B cell (primary cell): ENCODE measurements at regions not wholly inside any gene's neighbourhood (a gene's known extent, or its start where the extent isn't known, plus 50 kb on each side); places are given as distances from the start of the nearest gene placed in this dataset.

Experiments used
- ATAC-seq: fragments of 200-7000 bp; cut with Tn5 transposase; one replicate; pipeline ENCODE4 v1.10.0; 2021; ENCODE audit warnings: low read depth, mild to moderate bottlenecking, moderate number of reproducible peaks, moderate library complexity
- CTCF ChIA-PET: fragments of 350-600 bp; sonication (Branson Sonifier 250); formaldehyde crosslinking; loops from one replicate; lab custom pipeline; 2021; ENCODE audit warnings: antibody characterized with exemption, inconsistent platforms; lab: Charles Lee
- POLR2A ChIA-PET: fragments of 350-600 bp; sonication (Branson Sonifier 250); formaldehyde crosslinking; loops from one replicate; lab custom pipeline; 2021; ENCODE audit warnings: antibody characterized with exemption; lab: Charles Lee
- DNase-seq: peaks from one replicate; pipeline ENCODE4 v3.0.0; 2013
- H2AFZ ChIP-seq: 2 replicates; pipeline ENCODE4 v1.6.1; 2012; ENCODE audit warnings: mild to moderate bottlenecking, low read depth, low read length; ENCODE audit not compliant: insufficient read depth, poor library complexity, severe bottlenecking
- H3K27ac ChIP-seq, 2 donors: 1 replicate in 1 of 2; 2 replicates in 1 of 2; pipeline ENCODE4 v1.5.1; 2012 to 2013; ENCODE audit warnings: low read length in 2 of 2, mild to moderate bottlenecking in 2 of 2, moderate library complexity in 1 of 2
- H3K27me3 ChIP-seq, 4 experiments: fragments of 200-600 bp in 1 of 4; sonication (generic) in 1 of 4; replicated peaks in 1 of 4; 1 replicate in 2 of 4; 2 replicates in 2 of 4; pipeline versions ENCODE4 v1.6.1 to v1.7.0; 2013 to 2016; ENCODE audit warnings: low read length in 3 of 4, mild to moderate bottlenecking in 2 of 4, mixed read lengths in 1 of 4, moderate library complexity in 1 of 4; ENCODE audit not compliant: insufficient read depth in 4 of 4, control insufficient read depth in 3 of 4; ENCODE audit errors: control extremely low read depth in 1 of 4
- H3K36me3 ChIP-seq, 2 experiments: replicated peaks in 1 of 2; 1 replicate in 1 of 2; 2 replicates in 1 of 2; pipeline versions ENCODE4 v1.6.1 to v1.7.1; 2013; ENCODE audit warnings: low read length in 1 of 2; ENCODE audit not compliant: insufficient read depth in 2 of 2, control insufficient read depth in 1 of 2; ENCODE audit errors: control extremely low read depth in 1 of 2, extremely low read depth in 1 of 2
- H3K4me1 ChIP-seq, 2 donors: fragments of 200-600 bp in 1 of 2; sonication (generic) in 1 of 2; 1 replicate in 1 of 2; 2 replicates in 1 of 2; pipeline versions ENCODE4 v1.5.1 to v1.6.1; 2013 to 2017; ENCODE audit warnings: low read length in 2 of 2; ENCODE audit not compliant: control insufficient read depth in 2 of 2, insufficient read depth in 2 of 2
- H3K4me2 ChIP-seq: replicated peaks from 2 replicates; pipeline ENCODE3; 2012; ENCODE audit warnings: mild to moderate bottlenecking, low read depth, low read length; ENCODE audit not compliant: poor library complexity, severe bottlenecking
- H3K4me3 ChIP-seq, 5 experiments: fragments of 200-600 bp in 1 of 5; sonication (generic) in 1 of 5; 1 replicate in 3 of 5; 2 replicates in 2 of 5; pipeline versions ENCODE4 v1.5.1 to v1.7.0; 2011 to 2016; ENCODE audit warnings: low read length in 4 of 5, mild to moderate bottlenecking in 4 of 5, low read depth in 2 of 5, control low read depth in 1 of 5, moderate library complexity in 1 of 5; ENCODE audit not compliant: insufficient read depth in 1 of 5; ENCODE audit errors: control extremely low read depth in 1 of 5, extremely low read depth in 1 of 5
- H3K79me2 ChIP-seq: fragments of 200-600 bp; sonication (generic); one replicate; pipeline ENCODE4 v1.6.0; 2016; ENCODE audit warnings: low read length; ENCODE audit not compliant: control insufficient read depth, insufficient read depth
- H3K9ac ChIP-seq: fragments of 200-600 bp; sonication (generic); 2 replicates; pipeline ENCODE4 v1.6.1; 2017; ENCODE audit warnings: mild to moderate bottlenecking, low read length, moderate library complexity
- H3K9me3 ChIP-seq, 3 donors: one replicate each; pipeline versions ENCODE4 v1.6.1 to v1.7.1; 2013; ENCODE audit warnings: low read length in 2 of 3; ENCODE audit not compliant: control insufficient read depth in 2 of 3, insufficient read depth in 1 of 3; ENCODE audit errors: control extremely low read depth in 1 of 3
- H4K20me1 ChIP-seq: 2 replicates; pipeline ENCODE4 v1.6.0; 2012; ENCODE audit warnings: mild to moderate bottlenecking, low read length; ENCODE audit not compliant: insufficient read depth, control insufficient read depth, poor library complexity, severe bottlenecking
- H3K27ac Mint-ChIP-seq: one replicate; pipeline ENCODE4 v1.8.0; 2021; ENCODE audit warnings: mixed read lengths
- H3K27me3 Mint-ChIP-seq: one replicate; pipeline ENCODE4 v1.8.0; 2021; ENCODE audit warnings: mixed read lengths
- H3K4me1 Mint-ChIP-seq: one replicate; pipeline ENCODE4 v1.8.0; 2021; ENCODE audit warnings: mixed read lengths
- H3K4me3 Mint-ChIP-seq: one replicate; pipeline ENCODE4 v1.8.0; 2021; ENCODE audit warnings: mixed read lengths
- H3K9me3 Mint-ChIP-seq: one replicate; pipeline ENCODE4 v1.8.0; 2022; ENCODE audit warnings: mixed read lengths; ENCODE audit not compliant: insufficient read depth
- CTCF ChIP-seq: fragments of 200-600 bp; IDR thresholded peaks from one replicate; pipeline ENCODE4 v1.8.0; 2022; ENCODE audit warnings: antibody characterized with exemption, mild to moderate bottlenecking
- EZH2 ChIP-seq: IDR thresholded peaks from 2 replicates; pipeline ENCODE4 v1.6.1; 2012; ENCODE audit warnings: borderline replicate concordance, low read depth, mild to moderate bottlenecking, moderate library complexity, low read length; ENCODE audit not compliant: insufficient read depth, poor library complexity, severe bottlenecking
- WGBS: methylation state at CpG from one replicate; pipeline ENCODE4 v1.1.5; 2013; ENCODE audit warnings: missing lambda C conversion rate; ENCODE audit not compliant: insufficient coverage; 5-methylcytosine and 5-hydroxymethylcytosine counted together
- intact Hi-C: fragments of 100-400 bp; cut with micrococcal nuclease; formaldehyde crosslinking; loops from one replicate; pipeline ENCODE4 v1.10.0; 2022

GRCh38 chr1:10874351-10874750, 77.9 kb upstream of the CASZ1 start:
- Mint-ChIP-seq H3K4me3 (no peak overlapping the region), H3K9me3 (no peaks in the 10 kb centered on the region), H3K27ac (no peak overlapping the region), H3K27me3 (peaks cover 27% of the 10 kb centered on the region), H3K4me1 (no peaks in the 10 kb centered on the region)
- Histone ChIP-seq H2AFZ (no peak overlapping the region), H4K20me1 (no peaks in the 10 kb centered on the region), H3K9me3 (peaks cover 0 to 5% (median 0%) of the 10 kb centered on the region in 3 donors), H3K9ac (no peak overlapping the region), H3K36me3 (no peaks in the 10 kb centered on the region), H3K79me2 (no peaks in the 10 kb centered on the region), H3K4me2 (no peak overlapping the region), H3K27ac (no peak overlapping the region), H3K4me3 (no peak overlapping the region), H3K4me1 (no peaks in the 10 kb centered on the region), H3K27me3 (peaks cover 0 to 21% (median 5%) of the 10 kb centered on the region in 4 experiments)
- ChIA-PET CTCF (no interaction called here), POLR2A (no interaction called here)
- TF ChIP-seq CTCF (no peak), EZH2 (no peak)
- DNase-seq: no peak
- no peak for ATAC-seq
- WGBS: 99% methylated on average over 5 of the region's 5 CpGs
- intact Hi-C loops: no loop called here

- Mint-ChIP-seq H3K9me3 (no peaks in the 10 kb centered on the region), H3K4me1 (no peaks in the 10 kb centered on the region), H3K4me3 (no peak overlapping the region), H3K27ac (no peak overlapping the region), H3K27me3 (peaks cover 21% of the 10 kb centered on the region)
- H2AFZ ChIP-seq: no peak overlapping the region
- ATAC-seq (no peak), DNase-seq (no peak)
- H3K27me3 ChIP-seq: peaks cover 0 to 2% (median 0%) of the 10 kb centered on the region in 4 experiments
- TF ChIP-seq CTCF (no peak), EZH2 (no peak)
- H3K4me2 ChIP-seq: no peak overlapping the region
- no peak overlapping the region for H3K9ac ChIP-seq
- WGBS: 83% methylated on average over 6 of the region's 9 CpGs
- intact Hi-C loops: no loop called here
- no peaks in the 10 kb centered on the region for H3K79me2 ChIP-seq
- H3K36me3 ChIP-seq: no peaks in the 10 kb centered on the region
- ChIA-PET POLR2A (no interaction called here), CTCF (interaction anchor here (0.7 kb wide), 1 partner anchor 448 kb away, joined by 3 read pairs; the partner anchor contains the start of gene CENPS)
- no peak overlapping the region for H3K27ac ChIP-seq
- no peaks in the 10 kb centered on the region for H3K4me1 ChIP-seq
- H4K20me1 ChIP-seq: no peaks in the 10 kb centered on the region
- no peak overlapping the region for H3K4me3 ChIP-seq
- H3K9me3 ChIP-seq: peaks cover 0 to 2% (median 0%) of the 10 kb centered on the region in 3 donors
Measured at GRCh38 chr1:10877894-10878293, 81.4 kb upstream of the CASZ1 start.
